CD4-positive, alpha-beta T cell (primary cell): ENCODE measurements at regions not wholly inside any gene's neighbourhood (a gene's known extent, or its start where the extent isn't known, plus 50 kb on each side); places are given as distances from the start of the nearest gene placed in this dataset.

Experiments
- ATAC-seq: fragments of 200-7000 bp; cut with Tn5 transposase; one replicate; pipeline ENCODE4 v1.10.0; 2022; ENCODE audit warnings: mild to moderate bottlenecking; ENCODE audit not compliant: poor library complexity
- CTCF ChIA-PET: fragments of 350-600 bp; sonication (Branson Sonifier 250); formaldehyde crosslinking; loops from one replicate; lab custom pipeline; 2021; ENCODE audit warnings: antibody characterized with exemption, inconsistent platforms; lab: Charles Lee
- POLR2A ChIA-PET: fragments of 350-600 bp; sonication (Branson Sonifier 250); formaldehyde crosslinking; loops from one replicate; lab custom pipeline; 2021; ENCODE audit warnings: antibody characterized with exemption, inconsistent platforms; lab: Charles Lee
- DNase-seq, 14 experiments: peaks; one replicate each; pipeline ENCODE4 v3.0.0-alpha.2; 2013 to 2020; ENCODE audit warnings: mixed read lengths in 2 of 14
- H3K27ac ChIP-seq, 2 donors: one replicate each; pipeline versions ENCODE4 v1.5.1 to v1.7.0; 2013; ENCODE audit warnings: low read length in 2 of 2, low read depth in 1 of 2, mild to moderate bottlenecking in 1 of 2
- H3K27me3 ChIP-seq, 2 experiments: 1 replicate in 1 of 2; 2 replicates in 1 of 2; pipeline versions ENCODE4 v1.6.1 to v1.7.0; 2013; ENCODE audit warnings: low read length in 2 of 2, control low read depth in 1 of 2, mild to moderate bottlenecking in 1 of 2, moderate library complexity in 1 of 2; ENCODE audit not compliant: insufficient read depth in 2 of 2, control insufficient read depth in 1 of 2
- H3K36me3 ChIP-seq: one replicate; pipeline ENCODE4 v1.6.1; 2013; ENCODE audit warnings: low read length, control low read depth; ENCODE audit not compliant: insufficient read depth
- H3K4me1 ChIP-seq: one replicate; pipeline ENCODE4 v1.6.1; 2013; ENCODE audit warnings: low read length, control low read depth; ENCODE audit not compliant: insufficient read depth
- H3K4me3 ChIP-seq: one replicate; pipeline ENCODE4 v1.5.1; 2013; ENCODE audit warnings: mild to moderate bottlenecking, low read length, moderate library complexity
- H3K9me3 ChIP-seq, 2 experiments: 1 replicate in 1 of 2; 2 replicates in 1 of 2; pipeline versions ENCODE4 v1.6.1 to v1.7.0; 2013; ENCODE audit warnings: low read length in 2 of 2, mild to moderate bottlenecking in 2 of 2, control low read depth in 1 of 2, moderate library complexity in 1 of 2; ENCODE audit not compliant: control insufficient read depth in 1 of 2, insufficient read depth in 1 of 2
- H3K27ac Mint-ChIP-seq: one replicate; pipeline ENCODE4 v1.8.0; 2020; ENCODE audit warnings: mixed read lengths
- H3K27me3 Mint-ChIP-seq: one replicate; pipeline ENCODE4 v1.8.0; 2021; ENCODE audit warnings: mixed read lengths
- H3K36me3 Mint-ChIP-seq: one replicate; pipeline ENCODE4 v1.8.0; 2021; ENCODE audit warnings: low read depth, mixed read lengths
- H3K4me1 Mint-ChIP-seq: one replicate; pipeline ENCODE4 v1.8.0; 2021; ENCODE audit warnings: low read depth, mixed read lengths
- H3K4me3 Mint-ChIP-seq: one replicate; pipeline ENCODE4 v1.8.0; 2020; ENCODE audit warnings: mild to moderate bottlenecking, mixed read lengths
- H3K9me3 Mint-ChIP-seq: one replicate; pipeline ENCODE4 v1.8.0; 2020; ENCODE audit warnings: mixed read lengths
- CTCF ChIP-seq: fragments of 200-600 bp; IDR thresholded peaks from one replicate; pipeline ENCODE4 v1.8.0; 2022; ENCODE audit warnings: antibody characterized with exemption, mild to moderate bottlenecking
- intact Hi-C, 2 experiments: fragments of 100-400 bp; cut with DNase I in 1 of 2; cut with micrococcal nuclease in 1 of 2; formaldehyde crosslinking; loops; one replicate each; pipeline versions ENCODE4 v1.15.1 to v1.9.0; 2023 to 2025; cut with DNase I, micrococcal nuclease

GRCh38 chr4:149995134-149995756 is 83.0 kb upstream of the DCLK2 start:
- Histone ChIP-seq H3K4me1 (no peaks in the 10 kb centered on the region), H3K9me3 (no peaks in the 10 kb centered on the region), H3K4me3 (no peak overlapping the region), H3K27me3 (no peaks in the 10 kb centered on the region), H3K27ac (no peak overlapping the region), H3K36me3 (no peaks in the 10 kb centered on the region)
- Mint-ChIP-seq H3K27ac (no peak overlapping the region), H3K4me3 (no peak overlapping the region), H3K4me1 (no peaks in the 10 kb centered on the region), H3K27me3 (peaks cover 5% of the 10 kb centered on the region), H3K9me3 (no peaks in the 10 kb centered on the region), H3K36me3 (no peaks in the 10 kb centered on the region)
- intact Hi-C loops = no loop called here
- no peak for DNase-seq
- CTCF ChIA-PET = no interaction called here
- ATAC-seq = no peak
- POLR2A ChIA-PET = no interaction called here
- no peak for TF ChIP-seq CTCF

GRCh38 chr4:149997881-149998421 is 80.3 kb upstream of the DCLK2 start:
- Histone ChIP-seq H3K27me3 (no peaks in the 10 kb centered on the region), H3K4me3 (no peak overlapping the region), H3K4me1 (no peaks in the 10 kb centered on the region), H3K27ac (no peak overlapping the region), H3K36me3 (no peaks in the 10 kb centered on the region), H3K9me3 (no peaks in the 10 kb centered on the region)
- Mint-ChIP-seq H3K27me3 (no peaks in the 10 kb centered on the region), H3K4me3 (no peak overlapping the region), H3K4me1 (no peaks in the 10 kb centered on the region), H3K9me3 (no peaks in the 10 kb centered on the region), H3K36me3 (no peaks in the 10 kb centered on the region), H3K27ac (no peak overlapping the region)
- intact Hi-C loops = no loop called here
- CTCF ChIA-PET = no interaction called here
- ATAC-seq = no peak
- DNase-seq = no peak
- POLR2A ChIA-PET = no interaction called here
- no peak for TF ChIP-seq CTCF

GRCh38 chr4:149999485-150000074 is 78.7 kb upstream of the DCLK2 start:
- H3K4me3 ChIP-seq = no peak overlapping the region
- no peaks in the 10 kb centered on the region for H3K27me3 ChIP-seq
- Mint-ChIP-seq H3K4me1 (no peaks in the 10 kb centered on the region), H3K27me3 (peaks cover 4% of the 10 kb centered on the region), H3K36me3 (no peaks in the 10 kb centered on the region), H3K9me3 (no peaks in the 10 kb centered on the region), H3K27ac (no peak overlapping the region), H3K4me3 (no peak overlapping the region)
- ChIA-PET POLR2A (no interaction called here), CTCF (no interaction called here)
- intact Hi-C loops = no loop called here
- H3K36me3 ChIP-seq = no peaks in the 10 kb centered on the region
- no peak overlapping the region for H3K27ac ChIP-seq
- H3K4me1 ChIP-seq = no peaks in the 10 kb centered on the region
- no peaks in the 10 kb centered on the region for H3K9me3 ChIP-seq
- no peak for TF ChIP-seq CTCF
- no peak for ATAC-seq
- peak in 2 of 14 experiments; percentile 11 to 18 for DNase-seq
